K562 (cell line): ENCODE measurements at regions not wholly inside any gene's neighbourhood (a gene's known extent, or its start where the extent isn't known, plus 50 kb on each side); places are given as distances from the start of the nearest gene placed in this dataset.

Experiments
- FOSL1 ChIP-seq: fragments of 200-800 bp; sonication (Bioruptor generic); conservative IDR thresholded peaks from 2 replicates; pipeline ENCODE4 v1.6.1; 2016; ENCODE audit warnings: missing genetic modification characterization, missing compliant biosample characterization
- HNRNPUL1 ChIP-seq: fragments of 200-400 bp; formaldehyde crosslinking; IDR thresholded peaks from 2 replicates; pipeline ENCODE4 v1.6.1; 2017; ENCODE audit warnings: low read length
- MAFF ChIP-seq: IDR thresholded peaks from 2 replicates; pipeline ENCODE4 v1.6.1; 2012; ENCODE audit warnings: low read length, improper control_type of control experiment
- RHOXF2B ChIP-seq: fragments of 250-450 bp; sonication (Bioruptor Pico); conservative IDR thresholded peaks from 2 replicates; pipeline ENCODE4 v1.5.1; 2021
- ZNF134 ChIP-seq: fragments of 250-450 bp; sonication (Bioruptor Pico); conservative IDR thresholded peaks from 2 replicates; pipeline ENCODE4 v1.4.0; 2020
- ZNF609 ChIP-seq: sonication (generic); formaldehyde crosslinking; IDR thresholded peaks from 2 replicates; pipeline ENCODE4 v1.8.1; 2023; ENCODE audit warnings: missing genetic modification reagents, mild to moderate bottlenecking, borderline replicate concordance
- TF ChIP-seq, protein P1 (sequence below): sonication (generic); formaldehyde crosslinking; IDR thresholded peaks from 2 replicates; pipeline ENCODE4 v1.8.1; 2023; ENCODE audit warnings: mild to moderate bottlenecking, missing genetic modification reagents

DNA sequence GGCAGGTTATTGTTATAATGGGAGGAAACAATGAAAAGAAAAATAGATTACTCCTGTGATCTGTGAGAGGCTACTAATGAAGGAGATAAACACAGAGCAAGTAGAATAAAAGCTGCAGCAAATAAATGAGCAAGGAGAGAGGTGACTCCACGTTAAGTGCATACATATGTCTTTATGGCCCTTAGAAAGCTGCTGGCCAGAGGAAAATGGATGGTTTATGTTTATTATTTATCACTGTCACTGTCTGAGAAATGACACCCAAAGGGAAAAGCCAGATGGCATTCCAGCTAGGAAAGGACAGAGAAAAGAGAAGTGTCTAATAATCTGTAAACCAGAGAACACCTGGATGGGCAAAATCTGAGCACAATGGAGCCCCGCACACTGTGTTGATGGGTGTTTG lies 122.9 kb upstream of the DDX18 start (continued):
- no peak for TF ChIP-seq ZNF609 (CRISPR knock-in tag)
- TF ChIP-seq HNRNPUL1 = no peak
- no peak for TF ChIP-seq ZNF134 (CRISPR knock-in tag)
- no peak for TF ChIP-seq FOSL1 (tag)
- TF ChIP-seq RHOXF2B (CRISPR knock-in tag) = no peak
- TF ChIP-seq, protein P1, sequence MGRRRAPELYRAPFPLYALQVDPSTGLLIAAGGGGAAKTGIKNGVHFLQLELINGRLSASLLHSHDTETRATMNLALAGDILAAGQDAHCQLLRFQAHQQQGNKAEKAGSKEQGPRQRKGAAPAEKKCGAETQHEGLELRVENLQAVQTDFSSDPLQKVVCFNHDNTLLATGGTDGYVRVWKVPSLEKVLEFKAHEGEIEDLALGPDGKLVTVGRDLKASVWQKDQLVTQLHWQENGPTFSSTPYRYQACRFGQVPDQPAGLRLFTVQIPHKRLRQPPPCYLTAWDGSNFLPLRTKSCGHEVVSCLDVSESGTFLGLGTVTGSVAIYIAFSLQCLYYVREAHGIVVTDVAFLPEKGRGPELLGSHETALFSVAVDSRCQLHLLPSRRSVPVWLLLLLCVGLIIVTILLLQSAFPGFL = no peak
- TF ChIP-seq MAFF = no peak
